ENCODE measurements at regions not wholly inside any gene's neighbourhood (a gene's known extent, or its start where the extent isn't known, plus 50 kb on each side); places are given as distances from the start of the nearest gene placed in this dataset.

DNA sequence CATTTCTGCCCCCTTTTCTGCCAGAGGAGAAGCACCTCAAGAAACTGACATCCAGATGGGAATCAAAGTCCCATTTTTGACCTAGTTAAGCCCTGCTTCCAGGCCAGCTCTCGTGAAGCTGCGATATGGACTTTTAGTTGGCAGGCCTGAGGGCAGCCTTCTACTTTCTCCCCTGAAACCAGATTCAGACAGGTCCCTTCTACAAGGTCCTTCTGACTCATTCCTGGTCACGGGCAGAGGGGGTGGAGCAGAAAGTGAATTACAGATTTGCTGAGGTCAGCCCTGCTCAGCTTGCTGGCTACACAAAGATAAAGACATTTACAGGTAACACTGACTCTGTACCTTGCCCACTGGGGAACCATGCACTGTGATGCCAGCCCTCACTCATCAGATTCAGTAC lies 52.8 kb upstream of the TUT7 start:
- TF ChIP-seq GATA3 (IDR thresholded peaks at IDR 0.05; ENCODE audit: low read depth, low read length) (no peak), GATA2 (IDR thresholded peaks at IDR 0.05; ENCODE audit: low read depth, low read length) (no peak)
